Gastrocnemius medialis (tissue), 4 donors: ENCODE measurements at regions not wholly inside any gene's neighbourhood (a gene's known extent, or its start where the extent isn't known, plus 50 kb on each side); places are given as distances from the start of the nearest gene placed in this dataset.

Source experiments
- POLR2A ChIP-seq, 2 donors: fragments of 450-650 bp; IDR thresholded peaks; one replicate each; pipeline ENCODE4 v1.6.1; 2017; ENCODE audit warnings: antibody characterized with exemption in 2 of 2, mild to moderate bottlenecking in 2 of 2, moderate library complexity in 2 of 2
- TF ChIP-seq, protein P1 (sequence below), 5 experiments: fragments of 450-650 bp in 3 of 5; fragments of 200-600 bp in 2 of 5; sonication (generic) in 2 of 5; IDR thresholded peaks in 4 of 5; conservative IDR thresholded peaks in 1 of 5; 1 replicate in 4 of 5; 2 replicates in 1 of 5; pipeline ENCODE4 v1.5.1; 2016 to 2019; ENCODE audit warnings: antibody characterized with exemption in 5 of 5, mild to moderate bottlenecking in 3 of 5, moderate library complexity in 3 of 5

DNA sequence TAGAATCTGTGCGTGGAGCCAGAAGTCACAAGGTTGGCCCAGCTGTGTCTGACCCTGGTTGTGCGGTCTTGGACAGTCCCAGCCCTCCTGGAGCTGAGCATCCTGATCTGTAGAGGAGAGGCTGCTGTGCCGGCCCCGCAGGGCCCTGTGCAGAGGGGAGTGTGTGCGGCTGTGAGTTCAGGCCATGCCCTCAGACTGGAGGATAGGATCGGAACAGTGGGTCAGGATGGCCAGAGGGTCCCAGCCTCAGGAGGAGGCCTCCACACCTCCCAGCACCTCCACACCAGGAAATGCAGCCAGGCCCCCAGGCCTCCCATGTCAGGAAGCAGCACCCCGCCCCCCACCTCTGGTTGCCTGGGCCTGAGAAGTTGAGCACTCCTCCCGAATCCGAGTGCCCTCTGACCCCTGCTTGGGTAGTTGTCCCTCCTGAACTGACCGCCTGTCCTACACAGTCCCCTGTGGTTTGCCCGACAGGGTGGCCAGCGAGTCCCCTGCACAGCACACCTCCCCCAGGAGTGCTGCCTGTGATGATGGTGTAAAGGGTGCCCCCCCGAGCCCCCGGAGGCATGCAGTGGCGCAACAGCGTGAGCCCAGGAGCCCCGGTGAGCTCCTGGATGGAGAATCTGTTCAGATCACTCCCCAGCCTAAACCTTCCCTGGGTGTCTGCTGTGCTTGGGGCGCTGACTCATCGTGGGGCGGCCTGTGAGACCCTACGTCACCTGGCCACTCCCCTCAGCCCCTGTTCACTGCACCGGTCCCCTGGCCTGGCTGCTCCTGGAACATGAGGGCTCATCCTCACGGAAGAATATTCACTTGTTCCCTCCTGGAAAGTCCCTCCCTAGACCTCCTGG is 285.2 kb downstream of the SEC14L1 start:
- TF ChIP-seq, protein P1, sequence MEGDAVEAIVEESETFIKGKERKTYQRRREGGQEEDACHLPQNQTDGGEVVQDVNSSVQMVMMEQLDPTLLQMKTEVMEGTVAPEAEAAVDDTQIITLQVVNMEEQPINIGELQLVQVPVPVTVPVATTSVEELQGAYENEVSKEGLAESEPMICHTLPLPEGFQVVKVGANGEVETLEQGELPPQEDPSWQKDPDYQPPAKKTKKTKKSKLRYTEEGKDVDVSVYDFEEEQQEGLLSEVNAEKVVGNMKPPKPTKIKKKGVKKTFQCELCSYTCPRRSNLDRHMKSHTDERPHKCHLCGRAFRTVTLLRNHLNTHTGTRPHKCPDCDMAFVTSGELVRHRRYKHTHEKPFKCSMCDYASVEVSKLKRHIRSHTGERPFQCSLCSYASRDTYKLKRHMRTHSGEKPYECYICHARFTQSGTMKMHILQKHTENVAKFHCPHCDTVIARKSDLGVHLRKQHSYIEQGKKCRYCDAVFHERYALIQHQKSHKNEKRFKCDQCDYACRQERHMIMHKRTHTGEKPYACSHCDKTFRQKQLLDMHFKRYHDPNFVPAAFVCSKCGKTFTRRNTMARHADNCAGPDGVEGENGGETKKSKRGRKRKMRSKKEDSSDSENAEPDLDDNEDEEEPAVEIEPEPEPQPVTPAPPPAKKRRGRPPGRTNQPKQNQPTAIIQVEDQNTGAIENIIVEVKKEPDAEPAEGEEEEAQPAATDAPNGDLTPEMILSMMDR (IDR thresholded peaks at IDR 0.05 in 4 of 5, conservative IDR thresholded peaks at IDR 0.05 in 1 of 5), result no peak
- TF ChIP-seq POLR2A (IDR thresholded peaks at IDR 0.05), result peak in 1 of 2 donors; percentile 27
